Stimulated activated naive CD8-positive, alpha-beta T cell treated with anti-CD3 and anti-CD28 coated beads, Interleukin-15, amount 100 ng/mL, for 72 hours (primary cell): ENCODE measurements at regions not wholly inside any gene's neighbourhood (a gene's known extent, or its start where the extent isn't known, plus 50 kb on each side); places are given as distances from the start of the nearest gene placed in this dataset.

Source experiments
- ATAC-seq: fragments of 150-1000 bp; cut with Tn5 transposase; 2 replicates; pipeline ENCODE4 v1.10.0; 2021; ENCODE audit warnings: mild to moderate bottlenecking, moderate library complexity
- DNase-seq, 2 donors: peaks; one replicate each; pipeline ENCODE4 v3.0.0; 2021 to 2022
- H3K27ac Mint-ChIP-seq, 2 donors: one replicate each; pipeline ENCODE4 v1.8.0; 2022; ENCODE audit warnings: mild to moderate bottlenecking in 2 of 2, mixed read lengths in 2 of 2, moderate library complexity in 2 of 2
- H3K27me3 Mint-ChIP-seq: one replicate; pipeline ENCODE4 v1.8.0; 2022; ENCODE audit warnings: mixed read lengths
- H3K4me1 Mint-ChIP-seq: one replicate; pipeline ENCODE4 v1.8.0; 2022; ENCODE audit warnings: mild to moderate bottlenecking, mixed read lengths
- H3K4me3 Mint-ChIP-seq, 2 donors: one replicate each; pipeline ENCODE4 v1.8.0; 2022; ENCODE audit warnings: mild to moderate bottlenecking in 2 of 2, mixed read lengths in 2 of 2, moderate library complexity in 1 of 2
- H3K9me3 Mint-ChIP-seq, 2 donors: one replicate each; pipeline ENCODE4 v1.8.0; 2022; ENCODE audit warnings: mixed read lengths in 2 of 2

DNA sequence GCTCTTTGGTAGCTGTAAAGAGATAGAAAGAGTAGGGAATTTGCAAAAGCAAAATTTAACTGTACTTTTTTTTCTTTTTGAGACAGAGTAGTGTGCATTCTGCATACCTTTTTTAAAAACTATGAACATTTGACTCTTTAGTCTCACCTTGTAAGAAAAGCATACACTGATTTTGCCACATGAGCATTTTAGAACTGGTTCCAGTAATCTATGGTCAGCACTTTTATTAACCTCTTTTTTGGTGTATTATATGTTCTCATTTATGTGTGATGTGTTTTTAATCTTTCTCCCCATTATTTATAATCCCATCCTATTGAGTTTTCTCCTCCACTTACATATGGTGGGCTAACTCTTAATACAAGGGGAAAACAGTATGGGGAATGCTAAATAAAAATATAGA lies 1111.4 kb downstream of the FLRT2 start:
- Mint-ChIP-seq H3K4me1 (no peaks in the 10 kb centered on the region), H3K27me3 (no peaks in the 10 kb centered on the region), H3K4me3 (no peak overlapping the region), H3K27ac (no peak overlapping the region), H3K9me3 (peaks cover 4 to 9% of the 10 kb centered on the region in 2 donors)
- DNase-seq (no peak), ATAC-seq (no peak)

DNA sequence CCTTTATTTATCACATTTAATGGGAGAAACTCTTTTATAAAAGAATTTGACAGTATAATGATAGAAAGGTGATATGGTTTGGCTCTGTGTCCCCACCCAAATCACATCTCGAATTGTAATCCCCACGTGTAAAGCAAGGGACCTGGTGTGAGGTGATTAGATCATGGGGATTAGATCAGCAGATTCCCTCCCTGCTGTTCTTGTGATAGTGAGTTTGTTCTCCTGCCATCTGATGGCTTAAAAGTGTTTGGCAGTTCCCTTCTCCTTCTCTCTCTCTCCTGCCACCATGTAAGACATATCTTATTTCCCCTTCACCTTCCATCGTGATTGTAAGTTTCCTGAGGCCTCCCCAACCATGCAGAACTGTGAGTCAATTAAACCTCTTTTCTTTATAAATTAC lies 1110.3 kb downstream of the FLRT2 start:
- ATAC-seq (no peak), DNase-seq (no peak)
- no peaks in the 10 kb centered on the region for H3K4me1 Mint-ChIP-seq
- peaks cover 0 to 9% of the 10 kb centered on the region in 2 donors for H3K9me3 Mint-ChIP-seq
- H3K27ac Mint-ChIP-seq: no peak overlapping the region
- H3K27me3 Mint-ChIP-seq: no peaks in the 10 kb centered on the region
- no peak overlapping the region for H3K4me3 Mint-ChIP-seq

DNA sequence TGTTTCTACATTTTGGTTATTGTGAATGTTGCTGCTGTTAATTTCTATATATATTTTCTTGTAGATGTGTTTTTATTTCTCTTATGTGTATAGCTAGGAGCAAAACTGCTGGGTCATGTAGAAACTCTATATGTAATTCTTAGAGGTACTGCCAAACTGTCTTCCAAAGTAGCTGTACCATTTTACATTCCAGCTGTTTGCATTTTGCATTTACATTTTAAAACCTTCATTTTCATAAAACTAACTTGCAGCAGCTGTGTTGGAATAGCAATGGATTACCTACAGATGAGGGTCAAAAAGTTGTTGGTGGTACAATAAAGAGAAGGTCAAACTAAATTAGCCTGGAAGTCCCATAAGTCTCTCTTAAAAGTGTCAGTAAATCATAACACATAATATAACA lies 1109.7 kb downstream of the FLRT2 start:
- H3K9me3 Mint-ChIP-seq: peaks cover 0 to 9% of the 10 kb centered on the region in 2 donors
- H3K4me3 Mint-ChIP-seq: no peak overlapping the region
- ATAC-seq: no peak
- no peak overlapping the region for H3K27ac Mint-ChIP-seq
- no peaks in the 10 kb centered on the region for H3K27me3 Mint-ChIP-seq
- no peak for DNase-seq
- no peaks in the 10 kb centered on the region for H3K4me1 Mint-ChIP-seq

DNA sequence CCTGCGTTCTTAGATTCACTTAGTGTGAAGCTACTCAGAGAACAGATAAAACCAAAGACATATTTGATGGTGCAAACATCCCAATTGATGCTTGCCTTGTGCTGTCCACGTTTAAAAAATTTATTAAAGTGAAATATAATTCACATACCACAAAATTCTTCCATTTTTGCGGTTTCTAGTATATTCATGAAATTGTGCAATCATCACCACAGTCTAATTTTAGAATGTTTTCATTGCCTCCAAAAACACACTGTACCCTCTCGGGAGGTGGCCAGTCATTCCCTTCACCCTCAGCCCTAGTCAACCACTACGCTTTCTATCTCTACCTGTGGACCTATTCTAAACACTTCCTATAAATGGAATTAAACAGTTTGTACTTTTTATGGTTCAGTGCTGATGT lies 1109.2 kb downstream of the FLRT2 start:
- peaks cover 0 to 9% of the 10 kb centered on the region in 2 donors for H3K9me3 Mint-ChIP-seq
- no peaks in the 10 kb centered on the region for H3K27me3 Mint-ChIP-seq
- ATAC-seq (no peak), DNase-seq (no peak)
- no peak overlapping the region for H3K4me3 Mint-ChIP-seq
- H3K4me1 Mint-ChIP-seq: no peaks in the 10 kb centered on the region
- no peak overlapping the region for H3K27ac Mint-ChIP-seq

DNA sequence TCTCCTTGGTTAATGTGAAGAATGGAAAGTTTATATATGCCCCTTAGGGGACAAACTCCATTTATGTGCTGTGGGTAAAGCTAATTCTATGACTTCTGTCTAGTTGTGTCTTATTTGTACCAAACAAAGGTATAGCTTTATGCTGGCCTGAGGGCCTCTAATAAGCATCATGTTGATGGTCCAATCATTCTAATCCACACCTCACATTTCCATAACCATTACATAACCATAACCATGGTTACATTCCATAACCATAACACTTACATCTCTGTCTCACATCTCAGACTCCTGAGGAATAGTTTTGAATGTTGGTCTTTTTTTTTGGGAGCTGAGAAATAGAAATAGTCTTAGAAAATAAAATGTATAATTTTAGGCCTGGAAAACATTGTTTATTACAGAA lies 1097.1 kb downstream of the FLRT2 start:
- no peak overlapping the region for H3K4me3 Mint-ChIP-seq
- H3K27me3 Mint-ChIP-seq: no peaks in the 10 kb centered on the region
- no peak overlapping the region for H3K27ac Mint-ChIP-seq
- ATAC-seq (no peak), DNase-seq (no peak)
- no peaks in the 10 kb centered on the region for H3K4me1 Mint-ChIP-seq
- H3K9me3 Mint-ChIP-seq: peaks cover 5 to 6% of the 10 kb centered on the region in 2 donors

DNA sequence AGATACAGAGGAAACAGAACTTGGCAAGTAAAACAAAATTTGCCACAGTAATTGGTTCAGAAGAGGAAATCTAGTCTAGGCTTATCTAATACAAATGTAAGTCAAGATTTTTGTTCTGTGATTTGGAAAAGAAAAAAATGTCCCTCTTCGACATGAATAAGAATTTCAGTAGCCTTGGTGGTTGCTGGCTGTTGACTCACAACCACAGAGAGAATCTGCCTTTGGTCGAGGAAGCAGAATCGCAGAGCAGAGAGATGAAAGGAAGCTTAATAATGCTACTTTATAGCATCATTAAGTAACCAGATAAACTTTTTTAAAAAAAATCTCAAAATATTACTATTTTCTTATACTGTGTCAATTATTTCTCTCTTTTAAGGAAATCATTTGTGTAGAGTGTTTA lies 1096.6 kb downstream of the FLRT2 start:
- Mint-ChIP-seq H3K27ac (no peak overlapping the region), H3K4me1 (no peaks in the 10 kb centered on the region), H3K27me3 (no peaks in the 10 kb centered on the region), H3K4me3 (no peak overlapping the region), H3K9me3 (peaks cover 5 to 6% of the 10 kb centered on the region in 2 donors)
- no peak for ATAC-seq
- DNase-seq: no peak

DNA sequence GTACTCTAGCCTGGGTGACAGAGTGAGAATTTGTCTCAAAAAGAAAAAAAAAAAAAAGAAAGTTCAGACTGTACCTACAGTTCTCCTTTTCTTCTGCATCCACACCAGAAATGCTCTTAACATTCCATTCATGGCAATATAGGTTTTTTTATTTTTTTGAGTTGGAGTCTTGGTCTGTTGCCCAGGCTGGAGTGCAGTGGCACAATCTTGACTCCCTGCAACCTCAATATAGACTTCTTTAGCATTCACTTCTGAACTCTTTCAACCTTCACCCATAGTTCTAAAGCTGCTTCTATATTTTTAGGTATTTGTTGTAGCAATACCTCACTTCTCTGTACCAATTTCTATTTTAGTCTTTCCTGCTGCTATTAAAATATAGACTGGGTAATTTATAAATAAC lies 1095.7 kb downstream of the FLRT2 start:
- Mint-ChIP-seq H3K27me3 (no peaks in the 10 kb centered on the region), H3K9me3 (peaks cover 5 to 11% of the 10 kb centered on the region in 2 donors), H3K4me3 (no peak overlapping the region), H3K27ac (no peak overlapping the region), H3K4me1 (no peaks in the 10 kb centered on the region)
- ATAC-seq (no peak), DNase-seq (no peak)

DNA sequence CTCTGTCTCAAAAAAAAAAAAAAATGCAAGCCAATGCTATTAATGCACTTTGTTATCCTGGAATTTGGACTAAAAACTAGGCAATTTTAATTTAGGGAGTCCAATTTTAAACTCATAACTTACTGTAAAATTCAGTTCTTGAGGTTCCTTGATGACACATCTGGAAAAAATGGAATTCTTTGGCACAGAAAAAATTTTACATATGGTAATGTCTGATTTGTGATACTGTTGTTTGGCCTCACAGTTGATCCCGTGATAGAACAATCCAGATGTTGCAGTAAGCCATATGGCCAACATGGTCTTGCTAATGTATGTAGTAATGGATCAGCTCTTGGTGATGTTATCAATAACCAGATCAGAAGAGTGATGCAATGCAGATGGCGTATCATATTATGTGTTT lies 1089.8 kb downstream of the FLRT2 start:
- ATAC-seq (no peak), DNase-seq (no peak)
- H3K9me3 Mint-ChIP-seq: peaks cover 5 to 7% of the 10 kb centered on the region in 2 donors
- no peaks in the 10 kb centered on the region for H3K27me3 Mint-ChIP-seq
- no peak overlapping the region for H3K27ac Mint-ChIP-seq
- no peak overlapping the region for H3K4me3 Mint-ChIP-seq
- H3K4me1 Mint-ChIP-seq: no peaks in the 10 kb centered on the region

DNA sequence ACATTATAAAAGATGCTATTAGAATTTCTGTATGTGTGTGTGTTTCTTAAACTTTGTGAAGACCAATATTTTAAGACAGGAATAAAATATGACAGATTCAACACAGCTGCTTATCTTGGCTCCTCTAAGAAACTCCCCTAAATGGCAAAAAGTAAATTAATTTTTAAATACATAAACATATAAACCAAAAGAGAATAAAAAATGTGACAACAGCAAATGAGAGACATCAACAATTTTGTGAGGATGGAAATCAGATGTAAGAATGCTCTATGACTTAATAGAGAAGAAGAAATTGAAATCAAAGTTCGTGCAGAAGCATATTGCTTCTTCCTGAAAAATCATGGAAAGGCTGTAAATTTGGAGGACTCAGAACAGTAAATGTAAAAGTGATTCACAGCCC lies 1083.8 kb downstream of the FLRT2 start:
- Mint-ChIP-seq H3K9me3 (peaks cover 0 to 6% of the 10 kb centered on the region in 2 donors), H3K27me3 (no peaks in the 10 kb centered on the region)

DNA sequence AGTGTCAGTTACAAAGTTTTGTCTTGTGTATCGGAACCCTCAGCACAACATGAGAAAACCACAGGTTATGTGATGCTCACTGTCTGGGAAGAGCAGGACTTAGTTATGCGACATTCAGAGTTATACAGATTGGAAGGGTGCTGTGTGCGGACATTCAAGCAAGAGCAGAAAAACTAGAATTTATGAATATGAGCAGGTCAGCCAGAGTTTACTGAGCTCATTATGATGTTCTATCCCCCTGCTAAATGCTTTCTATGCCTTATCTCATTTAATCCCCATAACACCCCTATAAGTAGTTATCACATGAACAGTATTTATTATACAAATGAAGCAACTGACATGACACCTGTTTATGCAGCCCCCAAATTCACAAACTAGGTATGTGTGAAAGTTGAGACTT lies 1083.2 kb downstream of the FLRT2 start:
- no peak overlapping the region for H3K27ac Mint-ChIP-seq
- no peaks in the 10 kb centered on the region for H3K4me1 Mint-ChIP-seq
- DNase-seq: no peak
- H3K4me3 Mint-ChIP-seq: no peak overlapping the region
- H3K27me3 Mint-ChIP-seq: no peaks in the 10 kb centered on the region
- ATAC-seq: no peak
- H3K9me3 Mint-ChIP-seq: peaks cover 0 to 6% of the 10 kb centered on the region in 2 donors

More for the DNA sequence above, 1083.8 kb downstream of the FLRT2 start:
- ATAC-seq: no peak
- no peaks in the 10 kb centered on the region for H3K4me1 Mint-ChIP-seq
- no peak overlapping the region for H3K27ac Mint-ChIP-seq
- no peak overlapping the region for H3K4me3 Mint-ChIP-seq
- no peak for DNase-seq

DNA sequence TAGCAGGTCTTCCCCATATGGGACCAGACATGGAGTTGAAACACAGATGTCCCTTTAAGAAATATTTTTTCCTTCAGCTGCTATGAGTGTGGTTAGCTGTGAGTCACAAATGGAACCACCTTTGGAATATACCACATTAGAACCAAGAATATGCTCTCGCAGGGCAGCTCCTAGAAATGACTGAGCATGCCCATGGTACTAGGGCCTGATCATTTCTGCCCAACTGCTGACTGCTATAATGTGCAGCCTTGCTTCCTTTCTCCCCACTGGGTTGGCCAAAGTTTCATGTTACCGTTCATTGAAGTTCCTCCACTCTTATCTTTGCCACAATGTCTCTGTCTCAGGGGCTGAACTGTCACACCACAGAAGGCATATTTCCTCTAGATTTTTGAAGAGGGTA lies 1074.6 kb downstream of the FLRT2 start:
- no peaks in the 10 kb centered on the region for H3K4me1 Mint-ChIP-seq
- ATAC-seq (no peak), DNase-seq (no peak)
- no peaks in the 10 kb centered on the region for H3K27me3 Mint-ChIP-seq
- H3K27ac Mint-ChIP-seq: no peak overlapping the region
- peaks cover 9 to 14% of the 10 kb centered on the region in 2 donors for H3K9me3 Mint-ChIP-seq
- H3K4me3 Mint-ChIP-seq: no peak overlapping the region

DNA sequence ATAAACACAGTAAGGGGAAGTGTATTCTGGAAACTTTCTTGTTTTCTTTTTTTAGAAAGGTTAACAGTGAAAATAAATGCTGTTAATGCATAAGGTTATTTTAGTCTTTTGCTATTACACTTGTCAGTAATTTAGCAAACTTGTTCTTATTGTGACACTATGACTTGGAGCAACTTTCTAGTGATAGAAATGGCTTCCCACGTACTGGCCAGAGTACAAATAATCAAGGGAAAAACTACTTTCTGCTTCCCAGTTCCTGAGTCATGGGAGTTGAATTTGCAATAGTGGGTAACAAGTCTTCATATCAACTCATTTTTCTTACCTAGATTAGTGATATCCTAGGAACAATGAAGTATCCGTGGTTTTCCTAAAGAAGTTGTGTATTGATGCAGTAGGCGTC lies 1072.3 kb downstream of the FLRT2 start:
- Mint-ChIP-seq H3K4me3 (no peak overlapping the region), H3K27me3 (no peaks in the 10 kb centered on the region), H3K9me3 (peaks cover 9 to 19% of the 10 kb centered on the region in 2 donors), H3K27ac (no peak overlapping the region), H3K4me1 (no peaks in the 10 kb centered on the region)
- DNase-seq: no peak
- ATAC-seq: no peak

DNA sequence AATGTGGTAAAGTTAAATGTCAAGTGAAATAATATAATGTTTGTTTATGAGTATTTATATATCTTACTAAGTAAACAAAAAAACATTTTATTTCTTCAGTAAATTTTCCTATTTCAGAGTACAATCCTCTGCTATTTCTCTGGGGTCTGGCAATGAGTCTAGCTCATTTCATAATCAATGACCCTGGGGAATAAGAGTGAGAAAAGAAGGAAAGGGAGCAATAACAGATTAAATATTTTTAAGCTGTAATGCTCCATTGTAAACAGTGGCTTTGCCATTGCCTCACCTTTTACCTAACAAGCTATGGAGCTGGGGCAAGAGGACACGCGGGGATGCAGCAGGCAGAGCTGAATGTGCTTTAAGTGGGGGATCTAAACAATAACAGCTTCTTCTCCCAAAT lies 1071.9 kb downstream of the FLRT2 start:
- peaks cover 9 to 19% of the 10 kb centered on the region in 2 donors for H3K9me3 Mint-ChIP-seq

DNA sequence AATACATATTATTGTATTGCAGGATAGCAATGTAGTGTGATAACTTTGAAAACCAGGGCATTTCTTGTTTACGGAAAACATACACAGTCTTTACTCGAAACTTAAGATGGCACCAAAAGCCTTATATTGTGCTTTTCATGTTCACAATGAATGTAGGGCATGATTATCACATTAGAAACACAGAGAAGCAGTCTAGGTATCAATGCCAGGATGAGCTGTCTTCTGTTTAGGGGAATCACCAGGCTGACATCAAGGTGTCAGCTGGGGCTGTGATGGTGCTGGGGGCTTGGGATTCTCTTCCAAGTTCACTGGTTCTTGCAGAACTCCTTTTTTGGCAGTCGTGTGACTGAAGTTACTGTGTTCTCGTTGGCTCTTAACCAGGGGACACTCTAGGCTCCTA lies 1067.3 kb downstream of the FLRT2 start:
- no peaks in the 10 kb centered on the region for H3K4me1 Mint-ChIP-seq
- H3K9me3 Mint-ChIP-seq: peaks cover 5 to 20% of the 10 kb centered on the region in 2 donors
- ATAC-seq (no peak), DNase-seq (no peak)
- H3K27me3 Mint-ChIP-seq: no peaks in the 10 kb centered on the region
- no peak overlapping the region for H3K27ac Mint-ChIP-seq
- H3K4me3 Mint-ChIP-seq: no peak overlapping the region

More for the DNA sequence above, 1071.9 kb downstream of the FLRT2 start:
- ATAC-seq (no peak), DNase-seq (no peak)
- Mint-ChIP-seq H3K27ac (no peak overlapping the region), H3K27me3 (no peaks in the 10 kb centered on the region), H3K4me3 (no peak overlapping the region), H3K4me1 (no peaks in the 10 kb centered on the region)

DNA sequence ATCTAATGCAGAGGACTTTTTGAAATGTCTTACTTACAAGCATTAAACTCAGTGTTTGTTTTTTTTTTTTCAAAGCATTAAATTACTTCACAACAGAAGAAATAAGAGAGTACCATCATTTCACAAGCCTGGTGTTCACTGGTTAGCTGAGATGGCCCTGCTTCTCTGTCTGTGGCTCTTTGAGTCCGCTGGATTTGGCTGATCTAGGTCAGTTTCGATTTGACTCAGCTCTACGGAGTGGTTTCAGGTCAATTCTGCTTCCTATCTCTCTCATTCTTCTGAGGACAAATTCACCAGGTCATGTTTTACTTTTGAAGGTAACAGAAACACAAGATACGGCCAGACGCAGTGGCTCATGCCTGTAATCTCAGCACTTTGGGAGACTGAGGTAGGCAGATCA lies 1066.1 kb downstream of the FLRT2 start:
- Mint-ChIP-seq H3K4me1 (no peaks in the 10 kb centered on the region), H3K27ac (no peak overlapping the region), H3K4me3 (no peak overlapping the region), H3K9me3 (peaks cover 5 to 20% of the 10 kb centered on the region in 2 donors), H3K27me3 (no peaks in the 10 kb centered on the region)
- no peak for ATAC-seq
- no peak for DNase-seq

DNA sequence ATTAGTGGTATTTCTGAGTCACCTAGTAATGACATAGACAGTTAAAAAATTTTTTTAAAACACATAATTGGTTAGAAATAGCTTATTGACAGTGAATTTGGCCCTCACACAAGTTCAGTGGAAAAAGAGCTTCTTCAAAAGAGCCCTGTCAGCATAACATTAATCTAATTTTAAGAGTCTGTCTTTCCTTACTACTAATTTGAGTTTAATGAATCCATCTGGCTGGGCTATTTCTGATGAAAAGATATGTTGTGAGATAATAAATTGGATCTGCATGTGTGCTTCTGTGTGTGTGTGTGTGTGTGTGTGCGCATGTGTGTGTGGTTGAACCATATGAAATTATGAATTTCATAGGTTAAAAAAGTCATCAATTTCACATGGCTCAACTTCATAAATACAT lies 1045.2 kb downstream of the FLRT2 start:
- H3K9me3 Mint-ChIP-seq: peaks cover 4 to 8% of the 10 kb centered on the region in 2 donors

DNA sequence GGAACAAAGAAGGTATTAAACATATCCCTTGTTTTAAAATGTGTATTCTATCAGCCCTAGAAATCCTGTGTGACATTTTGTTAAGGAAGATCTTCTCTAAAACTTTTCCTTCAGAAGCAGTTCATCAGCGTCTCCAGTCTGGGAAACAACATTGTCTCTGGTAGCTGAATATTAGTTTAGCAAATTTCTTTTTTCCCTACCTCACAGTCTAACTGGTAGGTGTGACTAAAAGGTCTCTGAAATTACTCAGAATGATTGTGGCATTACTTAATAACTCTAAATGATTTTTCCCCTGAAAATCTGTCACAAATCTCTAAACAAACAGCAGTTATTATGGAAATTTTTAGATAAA lies 1044.8 kb downstream of the FLRT2 start:
- DNase-seq: no peak
- no peaks in the 10 kb centered on the region for H3K4me1 Mint-ChIP-seq

More for the DNA sequence above, 1045.2 kb downstream of the FLRT2 start:
- H3K4me3 Mint-ChIP-seq: no peak overlapping the region
- DNase-seq (no peak), ATAC-seq (no peak)
- H3K27ac Mint-ChIP-seq: no peak overlapping the region
- no peaks in the 10 kb centered on the region for H3K4me1 Mint-ChIP-seq
- no peaks in the 10 kb centered on the region for H3K27me3 Mint-ChIP-seq

More for the DNA sequence above, 1044.8 kb downstream of the FLRT2 start:
- H3K4me3 Mint-ChIP-seq: no peak overlapping the region
- no peaks in the 10 kb centered on the region for H3K27me3 Mint-ChIP-seq
- peaks cover 4 to 12% of the 10 kb centered on the region in 2 donors for H3K9me3 Mint-ChIP-seq
- H3K27ac Mint-ChIP-seq: no peak overlapping the region
- ATAC-seq: no peak
